ENCODE measurements at regions not wholly inside any gene's neighbourhood (a gene's known extent, or its start where the extent isn't known, plus 50 kb on each side); places are given as distances from the start of the nearest gene placed in this dataset.

GRCh38 chr5:82754759-82755158 is 322.4 kb downstream of the TMEM167A start:
- Histone ChIP-seq H4K20me1 (ENCODE audit: insufficient read depth) (no peaks in the 10 kb centered on the region), H3K9me2 (ENCODE audit: insufficient read depth) (no peaks in the 10 kb centered on the region), H2AFZ (ENCODE audit: low read depth, low read length, poor library complexity, severe bottlenecking) (no peak overlapping the region), H3K36me3 (ENCODE audit: control insufficient read depth in 1 of 2, insufficient read depth in 2 of 2, low read length in 2 of 2) (no peaks in the 10 kb centered on the region), H3K27me3 (ENCODE audit: insufficient read depth, low read length) (no peaks in the 10 kb centered on the region), H3K79me2 (ENCODE audit: insufficient read depth, low read length) (no peaks in the 10 kb centered on the region), H3K4me2 (ENCODE audit: low read length) (no peak overlapping the region), H3K9ac (ENCODE audit: low read length) (no peak overlapping the region), H3K9me3 (ENCODE audit: control insufficient read depth in 1 of 2, insufficient read depth in 1 of 2, low read depth in 1 of 2, low read length in 2 of 2) (no peaks in the 10 kb centered on the region), H3K4me3 (replicated peaks in 1 of 2; ENCODE audit: low read depth in 1 of 2, low read length in 2 of 2) (no peak overlapping the region), H3K27ac (ENCODE audit: low read depth, low read length) (no peak overlapping the region), H3K4me1 (ENCODE audit: control insufficient read depth in 1 of 2, insufficient read depth in 2 of 2, low read length in 2 of 2) (no peaks in the 10 kb centered on the region)
- TF ChIP-seq MAX (IDR thresholded peaks at IDR 0.05) (no peak), POLR2A (IDR thresholded peaks at IDR 0.05; ENCODE audit: borderline replicate concordance, extremely low read depth, insufficient read depth, insufficient read length) (no peak), EGR1 (IDR thresholded peaks at IDR 0.05; ENCODE audit: low read depth) (no peak), RAD21 (IDR thresholded peaks at IDR 0.05; ENCODE audit: low read depth) (no peak), ATF3 (IDR thresholded peaks at IDR 0.05) (no peak), FOSL1 (IDR thresholded peaks at IDR 0.05; ENCODE audit: low read depth) (no peak)
- no peak for DNase-seq (ENCODE audit: low read depth, low spot score)
- intact Hi-C loops (cut with micrococcal nuclease) = no loop called here
- no TSS peak for BruUV-seq (replicated peaks)
- ChIA-PET RAD21 (ENCODE audit: low non-redundant PET in 1 of 2, low total read pairs in 2 of 2, uncharacterized antibody in 2 of 2, unreplicated experiment in 2 of 2) (no interaction called here), POLR2A (no interaction called here), CTCF (no interaction called here)
- ATAC-seq = no peak

- intact Hi-C loops (cut with micrococcal nuclease) = no loop called here
- no peak for ATAC-seq
Observed at GRCh38 chr5:82754036-82754746, 323.0 kb downstream of the TMEM167A start.

More at GRCh38 chr5:82754036-82754746, 323.0 kb downstream of the TMEM167A start:
- H3K9ac ChIP-seq (ENCODE audit: low read length) = no peak overlapping the region
- no peaks in the 10 kb centered on the region for H3K9me3 ChIP-seq (ENCODE audit: control insufficient read depth in 1 of 2, insufficient read depth in 1 of 2, low read depth in 1 of 2, low read length in 2 of 2)
- ChIA-PET POLR2A (no interaction called here), CTCF (no interaction called here), RAD21 (ENCODE audit: low non-redundant PET in 1 of 2, low total read pairs in 2 of 2, uncharacterized antibody in 2 of 2, unreplicated experiment in 2 of 2) (no interaction called here)
- H3K9me2 ChIP-seq (ENCODE audit: insufficient read depth) = no peaks in the 10 kb centered on the region
- no peaks in the 10 kb centered on the region for H4K20me1 ChIP-seq (ENCODE audit: insufficient read depth)
- no peak for TF ChIP-seq SRF (IDR thresholded peaks at IDR 0.05; ENCODE audit: low read depth)
- TF ChIP-seq JUND (IDR thresholded peaks at IDR 0.05) = no peak
- no peak for TF ChIP-seq RAD21 (IDR thresholded peaks at IDR 0.05; ENCODE audit: low read depth)
- no peak for TF ChIP-seq POLR2AphosphoS5 (IDR thresholded peaks at IDR 0.05; ENCODE audit: low read depth, low read length)
- no peak for TF ChIP-seq ELF1 (IDR thresholded peaks at IDR 0.05; ENCODE audit: borderline replicate concordance, low read depth)
- no peak for TF ChIP-seq REST (IDR thresholded peaks at IDR 0.05; ENCODE audit: low read depth)
- no peak for TF ChIP-seq CEBPB (IDR thresholded peaks at IDR 0.05; ENCODE audit: low read depth)
- no peak for DNase-seq (ENCODE audit: low read depth, low spot score)
- no TSS peak for BruUV-seq (replicated peaks)
- no peak overlapping the region for H3K4me2 ChIP-seq (ENCODE audit: low read length)
- no peak overlapping the region for H3K4me3 ChIP-seq (replicated peaks in 1 of 2; ENCODE audit: low read depth in 1 of 2, low read length in 2 of 2)
- no peaks in the 10 kb centered on the region for H3K4me1 ChIP-seq (ENCODE audit: control insufficient read depth in 1 of 2, insufficient read depth in 2 of 2, low read length in 2 of 2)
- H2AFZ ChIP-seq (ENCODE audit: low read depth, low read length, poor library complexity, severe bottlenecking) = no peak overlapping the region
- no peaks in the 10 kb centered on the region for H3K79me2 ChIP-seq (ENCODE audit: insufficient read depth, low read length)
- no peaks in the 10 kb centered on the region for H3K36me3 ChIP-seq (ENCODE audit: control insufficient read depth in 1 of 2, insufficient read depth in 2 of 2, low read length in 2 of 2)
- no peaks in the 10 kb centered on the region for H3K27me3 ChIP-seq (ENCODE audit: insufficient read depth, low read length)
- no peak overlapping the region for H3K27ac ChIP-seq (ENCODE audit: low read depth, low read length)
